ENCODE measurements at regions not wholly inside any gene's neighbourhood (a gene's known extent, or its start where the extent isn't known, plus 50 kb on each side); places are given as distances from the start of the nearest gene placed in this dataset.

DNA sequence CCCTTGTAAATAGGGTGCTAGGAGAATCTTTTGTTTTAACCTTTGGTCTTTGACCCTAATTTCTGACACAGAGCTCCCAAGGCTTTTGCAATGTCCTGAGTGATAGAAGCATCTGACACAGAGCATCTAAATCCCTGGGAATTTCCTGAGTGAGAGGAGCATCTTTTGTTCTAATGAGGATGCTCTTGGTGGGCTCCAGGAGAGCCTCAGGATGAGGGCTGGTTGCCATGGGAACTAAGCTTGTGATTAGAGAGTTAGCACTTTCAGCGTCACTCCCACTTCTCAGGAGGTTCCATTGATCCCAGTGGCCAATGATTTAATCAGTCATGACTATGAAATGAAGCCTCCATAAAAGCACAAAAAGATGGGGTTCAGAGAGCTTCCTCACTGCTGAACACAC lies 264.8 kb downstream of the KIF20B start:
- WGBS, 5 donors = 61 to 100% (median 74%) methylated on average over 1 of the region's 1 CpG
- Histone ChIP-seq H3K9me3 (no peaks in the 10 kb centered on the region), H3K27me3 (no peaks in the 10 kb centered on the region), H3K27ac (no peak overlapping the region), H3K36me3 (no peaks in the 10 kb centered on the region), H3K4me3 (no peak overlapping the region), H3K4me1 (no peaks in the 10 kb centered on the region)
- TF ChIP-seq, protein P1, sequence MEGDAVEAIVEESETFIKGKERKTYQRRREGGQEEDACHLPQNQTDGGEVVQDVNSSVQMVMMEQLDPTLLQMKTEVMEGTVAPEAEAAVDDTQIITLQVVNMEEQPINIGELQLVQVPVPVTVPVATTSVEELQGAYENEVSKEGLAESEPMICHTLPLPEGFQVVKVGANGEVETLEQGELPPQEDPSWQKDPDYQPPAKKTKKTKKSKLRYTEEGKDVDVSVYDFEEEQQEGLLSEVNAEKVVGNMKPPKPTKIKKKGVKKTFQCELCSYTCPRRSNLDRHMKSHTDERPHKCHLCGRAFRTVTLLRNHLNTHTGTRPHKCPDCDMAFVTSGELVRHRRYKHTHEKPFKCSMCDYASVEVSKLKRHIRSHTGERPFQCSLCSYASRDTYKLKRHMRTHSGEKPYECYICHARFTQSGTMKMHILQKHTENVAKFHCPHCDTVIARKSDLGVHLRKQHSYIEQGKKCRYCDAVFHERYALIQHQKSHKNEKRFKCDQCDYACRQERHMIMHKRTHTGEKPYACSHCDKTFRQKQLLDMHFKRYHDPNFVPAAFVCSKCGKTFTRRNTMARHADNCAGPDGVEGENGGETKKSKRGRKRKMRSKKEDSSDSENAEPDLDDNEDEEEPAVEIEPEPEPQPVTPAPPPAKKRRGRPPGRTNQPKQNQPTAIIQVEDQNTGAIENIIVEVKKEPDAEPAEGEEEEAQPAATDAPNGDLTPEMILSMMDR (IDR thresholded peaks at IDR 0.05) = no peak
- TF ChIP-seq POLR2AphosphoS5 (IDR thresholded peaks at IDR 0.05) (no peak), POLR2A (IDR thresholded peaks at IDR 0.05) (no peak)
- intact Hi-C loops (cut with DNase I; ENCODE audit: low total_unique reads) = no loop called here
- no peak for DNase-seq

- no peaks in the 10 kb centered on the region for H3K27me3 ChIP-seq
- WGBS, 5 donors = 47 to 56% (median 54%) methylated on average over 2 of the region's 2 CpGs
- no peaks in the 10 kb centered on the region for H3K9me3 ChIP-seq
- peaks cover 0 to 13% (median 0%) of the 10 kb centered on the region in 4 donors for H3K4me1 ChIP-seq
- intact Hi-C loops (cut with DNase I; ENCODE audit: low total_unique reads) = no loop called here
- DNase-seq = peak in 1 of 2 donors; percentile 45
- H3K36me3 ChIP-seq = no peaks in the 10 kb centered on the region
- no peak for TF ChIP-seq EP300 (IDR thresholded peaks at IDR 0.05)
- TF ChIP-seq POLR2A (IDR thresholded peaks at IDR 0.05) = no peak
- no peak for TF ChIP-seq POLR2AphosphoS5 (IDR thresholded peaks at IDR 0.05)
- TF ChIP-seq, protein P1 (IDR thresholded peaks at IDR 0.05) = no peak
- H3K27ac ChIP-seq = no peak overlapping the region
- H3K4me3 ChIP-seq = no peak overlapping the region
Observed at GRCh38 chr10:89973326-89973725, 271.9 kb downstream of the KIF20B start.

- intact Hi-C loops (cut with DNase I; ENCODE audit: low total_unique reads) = no loop called here
- WGBS, 5 donors = 32 to 49% (median 37%) methylated on average over 2 of the region's 2 CpGs
Observed at GRCh38 chr10:89975071-89975470, 273.7 kb downstream of the KIF20B start.

DNA sequence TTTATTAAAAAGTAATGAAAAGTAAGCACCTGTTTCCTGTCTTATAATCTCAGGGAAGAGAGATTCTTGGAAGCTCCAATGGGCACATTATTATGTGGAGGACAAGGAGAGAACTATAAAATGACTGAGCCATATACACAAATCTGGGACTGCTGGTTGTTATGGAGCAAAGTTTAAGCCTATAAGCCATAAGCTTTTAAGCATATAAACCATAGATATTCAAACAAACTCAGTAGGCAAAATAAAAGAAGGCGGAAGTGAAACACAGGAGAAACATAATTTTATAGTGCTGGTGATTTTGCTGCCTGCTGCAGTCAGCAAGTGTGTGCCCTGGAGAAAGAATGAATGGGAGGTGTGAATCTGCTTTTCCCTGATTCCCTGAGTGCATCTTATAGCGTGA lies 274.4 kb downstream of the KIF20B start:
- no peaks in the 10 kb centered on the region for H3K27me3 ChIP-seq
- DNase-seq = no peak
- TF ChIP-seq POLR2AphosphoS5 (IDR thresholded peaks at IDR 0.05) = no peak
- TF ChIP-seq, protein P1 (IDR thresholded peaks at IDR 0.05) = no peak
- TF ChIP-seq POLR2A (IDR thresholded peaks at IDR 0.05) = no peak
- no peak for TF ChIP-seq EP300 (IDR thresholded peaks at IDR 0.05)
- H3K4me3 ChIP-seq = no peak overlapping the region
- H3K9me3 ChIP-seq = no peaks in the 10 kb centered on the region
- H3K27ac ChIP-seq = no peak overlapping the region
- H3K4me1 ChIP-seq = peaks cover 0 to 13% (median 0%) of the 10 kb centered on the region in 4 donors
- 54 to 77% (median 66%) methylated on average over 2 of the region's 2 CpGs for WGBS, 5 donors
- intact Hi-C loops (cut with DNase I; ENCODE audit: low total_unique reads) = no loop called here
- H3K36me3 ChIP-seq = no peaks in the 10 kb centered on the region

More at GRCh38 chr10:89975071-89975470, 273.7 kb downstream of the KIF20B start:
- no peak for DNase-seq
- no peaks in the 10 kb centered on the region for H3K27me3 ChIP-seq
- peaks cover 0 to 13% (median 0%) of the 10 kb centered on the region in 4 donors for H3K4me1 ChIP-seq
- no peak overlapping the region for H3K27ac ChIP-seq
- H3K36me3 ChIP-seq = no peaks in the 10 kb centered on the region
- TF ChIP-seq EP300 (IDR thresholded peaks at IDR 0.05) (no peak), POLR2AphosphoS5 (IDR thresholded peaks at IDR 0.05) (no peak), POLR2A (IDR thresholded peaks at IDR 0.05) (no peak)
- TF ChIP-seq, protein P1 (IDR thresholded peaks at IDR 0.05) = no peak
- H3K9me3 ChIP-seq = no peaks in the 10 kb centered on the region
- no peak overlapping the region for H3K4me3 ChIP-seq
